ENCODE measurements at regions not wholly inside any gene's neighbourhood (a gene's known extent, or its start where the extent isn't known, plus 50 kb on each side); places are given as distances from the start of the nearest gene placed in this dataset.

DNA sequence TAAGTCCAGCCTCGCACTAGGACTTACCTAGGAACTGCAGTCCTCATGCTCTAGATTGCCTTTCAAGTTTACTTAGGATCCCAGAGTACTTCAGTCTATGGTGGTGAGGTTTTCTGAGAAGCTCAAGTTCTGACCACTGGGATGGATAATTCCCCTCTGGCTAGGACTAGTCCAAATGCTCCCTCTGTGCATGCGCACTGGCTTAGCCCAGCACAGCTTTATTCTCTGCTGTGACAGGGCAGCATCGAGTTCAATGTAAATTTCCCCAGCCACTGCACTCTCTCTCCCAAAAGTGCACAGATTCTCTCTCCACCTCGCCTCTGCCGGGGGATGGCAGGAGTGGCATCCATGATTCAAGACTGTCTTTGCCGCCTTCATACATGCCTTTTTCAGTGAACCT lies 241.6 kb downstream of the ZNF326 start:
- Histone ChIP-seq H3K9ac (ENCODE audit: low read length) (no peak overlapping the region), H2AFZ (ENCODE audit: low read depth, low read length, severe bottlenecking) (no peak overlapping the region), H3K4me3 (ENCODE audit: insufficient read depth, low read length, poor library complexity, severe bottlenecking) (no peak overlapping the region), H3K4me2 (ENCODE audit: low read depth, low read length, poor library complexity, severe bottlenecking) (no peak overlapping the region), H4K20me1 (ENCODE audit: low read depth, low read length) (no peaks in the 10 kb centered on the region), H3K79me2 (ENCODE audit: insufficient read depth, low read length) (no peaks in the 10 kb centered on the region), H3K36me3 (ENCODE audit: low read length) (no peaks in the 10 kb centered on the region), H3F3A (ENCODE audit: insufficient read depth) (no peaks in the 10 kb centered on the region), H3K9me2 (replicated peaks; ENCODE audit: insufficient read depth, low read length) (no peaks in the 10 kb centered on the region), H3K27ac (ENCODE audit: low read depth, low read length) (no peak overlapping the region), H3K27me3 (ENCODE audit: low read length) (no peaks in the 10 kb centered on the region), H3K9me3 (ENCODE audit: insufficient read depth, low read length) (no peaks in the 10 kb centered on the region)
- TF ChIP-seq EZH2phosphoT487 (conservative IDR thresholded peaks at IDR 0.05; ENCODE audit: low read length), result no peak
- TF ChIP-seq, protein P1, sequence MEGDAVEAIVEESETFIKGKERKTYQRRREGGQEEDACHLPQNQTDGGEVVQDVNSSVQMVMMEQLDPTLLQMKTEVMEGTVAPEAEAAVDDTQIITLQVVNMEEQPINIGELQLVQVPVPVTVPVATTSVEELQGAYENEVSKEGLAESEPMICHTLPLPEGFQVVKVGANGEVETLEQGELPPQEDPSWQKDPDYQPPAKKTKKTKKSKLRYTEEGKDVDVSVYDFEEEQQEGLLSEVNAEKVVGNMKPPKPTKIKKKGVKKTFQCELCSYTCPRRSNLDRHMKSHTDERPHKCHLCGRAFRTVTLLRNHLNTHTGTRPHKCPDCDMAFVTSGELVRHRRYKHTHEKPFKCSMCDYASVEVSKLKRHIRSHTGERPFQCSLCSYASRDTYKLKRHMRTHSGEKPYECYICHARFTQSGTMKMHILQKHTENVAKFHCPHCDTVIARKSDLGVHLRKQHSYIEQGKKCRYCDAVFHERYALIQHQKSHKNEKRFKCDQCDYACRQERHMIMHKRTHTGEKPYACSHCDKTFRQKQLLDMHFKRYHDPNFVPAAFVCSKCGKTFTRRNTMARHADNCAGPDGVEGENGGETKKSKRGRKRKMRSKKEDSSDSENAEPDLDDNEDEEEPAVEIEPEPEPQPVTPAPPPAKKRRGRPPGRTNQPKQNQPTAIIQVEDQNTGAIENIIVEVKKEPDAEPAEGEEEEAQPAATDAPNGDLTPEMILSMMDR (IDR thresholded peaks at IDR 0.05; ENCODE audit: insufficient read depth, low read length, poor library complexity, severe bottlenecking), result no peak

GRCh38 chr1:90223401-90223800 lies 228.5 kb downstream of the ZNF326 start:
- Histone ChIP-seq H4K20me1 (ENCODE audit: low read depth, low read length) (no peaks in the 10 kb centered on the region), H3K27me3 (ENCODE audit: low read length) (no peaks in the 10 kb centered on the region), H3K9ac (ENCODE audit: low read length) (no peak overlapping the region), H3K4me3 (ENCODE audit: insufficient read depth, low read length, poor library complexity, severe bottlenecking) (no peak overlapping the region), H3K27ac (ENCODE audit: low read depth, low read length) (no peak overlapping the region), H3K4me2 (ENCODE audit: low read depth, low read length, poor library complexity, severe bottlenecking) (no peak overlapping the region), H3K9me3 (ENCODE audit: insufficient read depth, low read length) (no peaks in the 10 kb centered on the region), H3K79me2 (ENCODE audit: insufficient read depth, low read length) (no peaks in the 10 kb centered on the region), H3K36me3 (ENCODE audit: low read length) (no peaks in the 10 kb centered on the region), H3K9me2 (replicated peaks; ENCODE audit: insufficient read depth, low read length) (no peaks in the 10 kb centered on the region), H2AFZ (ENCODE audit: low read depth, low read length, severe bottlenecking) (no peak overlapping the region), H3F3A (ENCODE audit: insufficient read depth) (no peaks in the 10 kb centered on the region)
- TF ChIP-seq, protein P1 (IDR thresholded peaks at IDR 0.05; ENCODE audit: insufficient read depth, low read length, poor library complexity, severe bottlenecking), result no peak
- no peak for TF ChIP-seq EZH2phosphoT487 (conservative IDR thresholded peaks at IDR 0.05; ENCODE audit: low read length)

DNA sequence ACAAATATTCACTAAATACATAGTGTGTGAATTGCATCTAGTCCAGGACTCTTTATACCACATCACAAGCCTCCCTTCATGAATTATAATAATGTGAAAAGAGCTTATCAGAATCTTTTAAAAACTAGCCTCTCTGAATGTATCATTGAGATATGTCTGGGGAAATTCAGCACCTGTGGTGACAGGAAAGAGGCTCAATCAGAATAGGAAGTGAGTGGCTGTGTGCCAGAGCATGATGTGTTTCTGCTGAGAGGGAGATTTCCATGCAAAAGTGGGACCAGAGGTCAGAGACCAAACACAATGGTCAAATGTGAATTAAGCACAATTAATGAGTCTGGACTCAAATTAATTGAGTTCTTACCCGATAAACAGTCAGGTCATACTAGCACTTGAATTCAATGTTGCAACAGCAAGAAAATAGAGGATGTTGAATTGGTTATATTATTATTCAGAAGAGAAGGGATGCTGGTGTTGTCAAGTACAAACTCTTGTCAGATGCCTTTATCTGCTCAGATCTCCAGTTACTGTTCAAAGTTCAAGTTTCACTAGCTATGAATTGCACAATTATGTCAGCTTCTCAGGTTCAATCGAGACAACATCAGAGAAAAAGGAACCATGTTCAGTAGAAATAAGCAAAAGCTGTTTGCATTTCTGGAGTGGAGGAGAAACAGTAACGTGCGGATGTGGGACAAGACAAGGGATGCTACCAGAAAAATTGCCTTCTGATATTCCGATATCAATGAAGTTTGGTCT lies 226.2 kb downstream of the ZNF326 start:
- no peak for TF ChIP-seq EZH2phosphoT487 (conservative IDR thresholded peaks at IDR 0.05; ENCODE audit: low read length)
- TF ChIP-seq, protein P1 (IDR thresholded peaks at IDR 0.05; ENCODE audit: insufficient read depth, low read length, poor library complexity, severe bottlenecking), result no peak
- Histone ChIP-seq H3K4me2 (ENCODE audit: low read depth, low read length, poor library complexity, severe bottlenecking) (no peak overlapping the region), H3K27ac (ENCODE audit: low read depth, low read length) (no peak overlapping the region), H3K79me2 (ENCODE audit: insufficient read depth, low read length) (no peaks in the 10 kb centered on the region), H3F3A (ENCODE audit: insufficient read depth) (no peaks in the 10 kb centered on the region), H2AFZ (ENCODE audit: low read depth, low read length, severe bottlenecking) (no peak overlapping the region), H3K9me2 (replicated peaks; ENCODE audit: insufficient read depth, low read length) (no peaks in the 10 kb centered on the region), H3K9me3 (ENCODE audit: insufficient read depth, low read length) (no peaks in the 10 kb centered on the region), H4K20me1 (ENCODE audit: low read depth, low read length) (no peaks in the 10 kb centered on the region), H3K27me3 (ENCODE audit: low read length) (no peaks in the 10 kb centered on the region), H3K9ac (ENCODE audit: low read length) (no peak overlapping the region), H3K4me3 (ENCODE audit: insufficient read depth, low read length, poor library complexity, severe bottlenecking) (no peak overlapping the region), H3K36me3 (ENCODE audit: low read length) (no peaks in the 10 kb centered on the region)

Measured in SU-DHL-6 (cell line).